NOMO-1 treated with DMSO at 0.1 percent for 48 hours (cell line): ENCODE measurements at regions not wholly inside any gene's neighbourhood (a gene's known extent, or its start where the extent isn't known, plus 50 kb on each side); places are given as distances from the start of the nearest gene placed in this dataset.
A peak's percentile ranks its signal among the peaks of the same experiment; 100 is the strongest.
"Not testable (repeated sequence)": the region's sequence is repeated elsewhere in the genome, so short reads cannot be mapped to it uniquely, and the experiment has no call there.

Experiments used
- DNase-seq: peaks from one replicate; lab custom pipeline; 2025; ENCODE audit not compliant: unreplicated experiment; lab: John Stamatoyannopoulos, UW

- DNase-seq: no peak
Observed at GRCh38 chr6:3900744-3901336, 51.7 kb downstream of the FAM50B start.

- DNase-seq: peak; percentile 44
Observed at GRCh38 chr6:3902871-3903648, 53.9 kb downstream of the FAM50B start.

GRCh38 chr6:3904518-3904917 lies 55.3 kb downstream of the FAM50B start:
- DNase-seq: no peak

GRCh38 chr6:3905945-3906845 lies 57.0 kb downstream of the FAM50B start:
- DNase-seq: no peak

- DNase-seq: no peak
Observed at GRCh38 chr6:3906846-3907151, 57.6 kb downstream of the FAM50B start.

- no peak for DNase-seq
Observed at GRCh38 chr6:3908223-3908622, 59.0 kb downstream of the FAM50B start.

GRCh38 chr6:3908961-3909360 lies 59.8 kb downstream of the FAM50B start:
- DNase-seq: no peak

- DNase-seq: no peak
Observed at GRCh38 chr6:3910106-3910663, 61.0 kb downstream of the FAM50B start.

GRCh38 chr6:3911130-3911529 lies 62.0 kb downstream of the FAM50B start:
- no peak for DNase-seq

- no peak for DNase-seq
Observed at GRCh38 chr6:3911614-3912336, 62.6 kb downstream of the FAM50B start.

- no peak for DNase-seq
Observed at GRCh38 chr6:3912361-3913076, 63.3 kb downstream of the FAM50B start.

GRCh38 chr6:3913077-3913957 lies 64.1 kb downstream of the FAM50B start:
- no peak for DNase-seq

GRCh38 chr6:3913958-3914337 lies 64.8 kb downstream of the FAM50B start:
- DNase-seq: no peak

- DNase-seq: no peak
Observed at GRCh38 chr6:3915076-3915791, 66.1 kb downstream of the FAM50B start.

GRCh38 chr6:3916211-3916610 lies 67.0 kb downstream of the FAM50B start:
- no peak for DNase-seq

- DNase-seq: not testable (repeated sequence)
Observed at GRCh38 chr6:3916749-3917148, 67.6 kb downstream of the FAM50B start.

- DNase-seq: no peak
Observed at GRCh38 chr6:3918469-3918868, 69.3 kb downstream of the FAM50B start.

GRCh38 chr6:3919130-3919628 lies 70.0 kb downstream of the FAM50B start:
- DNase-seq: no peak

GRCh38 chr6:3919849-3920248 lies 70.7 kb downstream of the FAM50B start:
- no peak for DNase-seq
